K562 (cell line): ENCODE measurements at regions not wholly inside any gene's neighbourhood (a gene's known extent, or its start where the extent isn't known, plus 50 kb on each side); places are given as distances from the start of the nearest gene placed in this dataset.

Source experiments
- ATF1 ChIP-seq, 2 experiments: fragments of 450-650 bp in 1 of 2; IDR thresholded peaks; 2 replicates each; pipeline ENCODE4 v1.6.1; 2016; ENCODE audit warnings: missing compliant biosample characterization in 1 of 2, missing genetic modification characterization in 1 of 2
- BACH1 ChIP-seq: fragments of 200-800 bp; sonication (Bioruptor generic); IDR thresholded peaks from 2 replicates; pipeline ENCODE4 v1.6.1; 2016; ENCODE audit warnings: missing genetic modification characterization, missing compliant biosample characterization
- C11orf30 ChIP-seq: fragments of 450-650 bp; IDR thresholded peaks from 2 replicates; pipeline ENCODE4 v1.6.1; 2016; ENCODE audit warnings: low read depth, mild to moderate bottlenecking
- CEBPG ChIP-seq, 3 experiments: fragments of 200-800 bp in 1 of 3; sonication (Bioruptor generic) in 1 of 3; sonication (generic) in 1 of 3; formaldehyde crosslinking in 1 of 3; IDR thresholded peaks in 2 of 3; conservative IDR thresholded peaks in 1 of 3; 2 replicates each; pipeline versions ENCODE4 v1.6.1 to v1.8.0; 2016 to 2022; ENCODE audit warnings: missing compliant biosample characterization in 2 of 3, missing genetic modification characterization in 2 of 3, mild to moderate bottlenecking in 1 of 3, missing genetic modification reagents in 1 of 3
- CHAMP1 ChIP-seq: fragments of 450-650 bp; IDR thresholded peaks from 2 replicates; pipeline ENCODE4 v1.6.1; 2016; ENCODE audit warnings: mild to moderate bottlenecking
- ERF ChIP-seq: fragments of 450-650 bp; formaldehyde crosslinking; IDR thresholded peaks from 2 replicates; pipeline ENCODE4 v1.4.0; 2020; ENCODE audit warnings: mild to moderate bottlenecking, mixed read lengths
- ETV1 ChIP-seq: fragments of 450-650 bp; conservative IDR thresholded peaks from 2 replicates; pipeline ENCODE4 v1.6.1; 2016; ENCODE audit warnings: missing genetic modification characterization, control low read depth, low read depth, missing compliant biosample characterization
- IRF1 ChIP-seq: sonication (generic); formaldehyde crosslinking; IDR thresholded peaks from 2 replicates; pipeline ENCODE4 v1.8.0; 2022; ENCODE audit warnings: missing genetic modification reagents, mild to moderate bottlenecking, borderline replicate concordance
- JUN ChIP-seq, 2 experiments: sonication (generic) in 1 of 2; formaldehyde crosslinking in 1 of 2; IDR thresholded peaks; 2 replicates each; pipeline versions ENCODE4 v1.6.1 to v1.8.0; 2012 to 2022; ENCODE audit warnings: borderline replicate concordance in 2 of 2, mild to moderate bottlenecking in 2 of 2, improper control_type of control experiment in 1 of 2, low read depth in 1 of 2, low read length in 1 of 2, missing genetic modification reagents in 1 of 2
- MAFG ChIP-seq: fragments of 450-650 bp; conservative IDR thresholded peaks from 2 replicates; pipeline ENCODE4 v1.6.1; 2016; ENCODE audit warnings: missing genetic modification characterization, missing compliant biosample characterization
- MBD2 ChIP-seq: sonication (generic); IDR thresholded peaks from 2 replicates; pipeline ENCODE4 v1.6.1; 2016; ENCODE audit warnings: low read depth, borderline replicate concordance
- MYC ChIP-seq, 2 experiments: fragments of 250-450 bp in 1 of 2; sonication (Bioruptor Pico) in 1 of 2; IDR thresholded peaks; 2 replicates each; pipeline versions ENCODE4 v1.5.1 to v1.6.1; 2012 to 2021; ENCODE audit warnings: low read depth in 2 of 2, borderline replicate concordance in 1 of 2, improper control_type of control experiment in 1 of 2, low read length in 1 of 2, mild to moderate bottlenecking in 1 of 2, moderate library complexity in 1 of 2
- NFE2 ChIP-seq: IDR thresholded peaks from 2 replicates; pipeline ENCODE4 v1.6.1; 2014; ENCODE audit warnings: antibody characterized with exemption, low read depth
- RBM14 ChIP-seq: fragments of 200-400 bp; formaldehyde crosslinking; IDR thresholded peaks from 2 replicates; pipeline ENCODE4 v1.6.1; 2018; ENCODE audit warnings: low read depth, mild to moderate bottlenecking, low read length, moderate library complexity, borderline replicate concordance; ENCODE audit not compliant: insufficient read depth
- RBM15 ChIP-seq: fragments of 200-400 bp; formaldehyde crosslinking; IDR thresholded peaks from 2 replicates; pipeline ENCODE4 v1.6.1; 2018; ENCODE audit warnings: mild to moderate bottlenecking, low read length, moderate library complexity; ENCODE audit not compliant: insufficient read depth
- SMARCC2 ChIP-seq: fragments of 450-650 bp; IDR thresholded peaks from 2 replicates; pipeline ENCODE4 v1.6.1; 2017; ENCODE audit warnings: antibody characterized with exemption, moderate library complexity, mild to moderate bottlenecking, low read depth
- SREBF2 ChIP-seq: sonication (generic); formaldehyde crosslinking; IDR thresholded peaks from 2 replicates; pipeline ENCODE4 v1.4.0; 2020; ENCODE audit warnings: mild to moderate bottlenecking, missing genetic modification reagents
- TEAD1 ChIP-seq, 2 experiments: fragments of 450-650 bp in 1 of 2; sonication (generic) in 1 of 2; formaldehyde crosslinking; IDR thresholded peaks; 2 replicates each; pipeline versions ENCODE4 v1.4.0 to v1.8.0; 2020 to 2022; ENCODE audit warnings: mild to moderate bottlenecking in 2 of 2, missing genetic modification reagents in 1 of 2
- TFAP4 ChIP-seq: sonication (generic); formaldehyde crosslinking; IDR thresholded peaks from 2 replicates; pipeline ENCODE4 v1.8.0; 2022; ENCODE audit warnings: missing genetic modification reagents, mild to moderate bottlenecking, moderate library complexity, borderline replicate concordance
- TRIM24 ChIP-seq, 2 experiments: fragments of 450-650 bp; IDR thresholded peaks; 2 replicates each; pipeline ENCODE4 v1.6.1; 2016
- ZBTB17 ChIP-seq: fragments of 450-650 bp; formaldehyde crosslinking; IDR thresholded peaks from 2 replicates; pipeline ENCODE4 v1.4.0; 2020; ENCODE audit warnings: mild to moderate bottlenecking
- ZNF408 ChIP-seq: fragments of 250-450 bp; sonication (Bioruptor Pico); IDR thresholded peaks from 2 replicates; pipeline ENCODE4 v1.4.0; 2020; ENCODE audit warnings: low read depth, mild to moderate bottlenecking, moderate library complexity
- ZNF436 ChIP-seq: fragments of 250-450, 450-650 bp; sonication (Bioruptor Pico); formaldehyde crosslinking; IDR thresholded peaks from 2 replicates; pipeline ENCODE4 v1.7.0; 2020; ENCODE audit warnings: mild to moderate bottlenecking

GRCh38 chr11:109914809-109915653 is 178.2 kb upstream of the ZC3H12C start (continued):
- TF ChIP-seq RBM14 (no peak), MAFG (tag) (peak; percentile 49), ATF1 (CRISPR knock-in tag; IDR thresholded peaks at IDR 0.05) (no peak), ATF1 (tag; IDR thresholded peaks at IDR 0.05) (no peak), BACH1 (tag) (peak; percentile 74; the same call in 1 of the 2 replicates), RBM15 (no peak), MYC (IDR thresholded peaks at IDR 0.05; ENCODE audit: low read depth, low read length) (no peak), MYC (CRISPR knock-in tag; IDR thresholded peaks at IDR 0.05; ENCODE audit: borderline replicate concordance, low read depth) (no peak), C11orf30 (peak; percentile 43; the same call in 1 of the 2 replicates), TRIM24 (IDR thresholded peaks at IDR 0.05) (peak; percentile 35 to 65; a peak in 2 of 4 replicates), NFE2 (peak; percentile 80), ZBTB17 (no peak), IRF1 (no peak), TFAP4 (no peak), SREBF2 (CRISPR knock-in tag) (no peak), CHAMP1 (no peak), SMARCC2 (no peak), CEBPG (CRISPR knock-in tag; IDR thresholded peaks at IDR 0.05) (0 out of 2 replicates have a peak, but pooled peaks have one; percentile 28), CEBPG (tag; conservative IDR thresholded peaks at IDR 0.05 in 1 of 2, IDR thresholded peaks at IDR 0.05 in 1 of 2) (peak; percentile 67 to 83), ZNF408 (no peak), ERF (CRISPR knock-in tag) (no peak), TEAD1 (CRISPR knock-in tag; IDR thresholded peaks at IDR 0.05) (no peak), ZNF436 (CRISPR knock-in tag) (no peak), JUN (IDR thresholded peaks at IDR 0.05; ENCODE audit: borderline replicate concordance, low read depth, low read length) (peak; percentile 55), JUN (CRISPR knock-in tag; IDR thresholded peaks at IDR 0.05; ENCODE audit: borderline replicate concordance) (no peak), MBD2 (no peak), ETV1 (tag) (no peak)
